OCI-LY7 (cell line): ENCODE measurements at regions not wholly inside any gene's neighbourhood (a gene's known extent, or its start where the extent isn't known, plus 50 kb on each side); places are given as distances from the start of the nearest gene placed in this dataset.
"Not testable (repeated sequence)": the region's sequence is repeated elsewhere in the genome, so short reads cannot be mapped to it uniquely, and the experiment has no call there.

Source experiments
- BruUV-seq: library from RNA; stranded (reverse); fragments of 400-500 nt; replicated peaks from 2 replicates; lab custom pipeline; 2021; lab: Mats Ljungman, UMichigan
- CTCF ChIA-PET: fragments of 300-600 bp; sonication (Branson Sonifier 250); formaldehyde crosslinking; loops from one replicate; lab custom pipeline; 2022; ENCODE audit warnings: antibody characterized with exemption; ENCODE audit not compliant: unreplicated experiment; lab: Charles Lee
- POLR2A ChIA-PET: fragments of 300-600 bp; sonication (Branson Sonifier 250); formaldehyde crosslinking; loops from one replicate; lab custom pipeline; 2022; ENCODE audit warnings: antibody characterized with exemption; lab: Charles Lee
- DNase-seq: peaks from one replicate; pipeline ENCODE4 v3.0.0-alpha.2; 2015; ENCODE audit warnings: low spot score
- H2AFZ ChIP-seq: fragments of 200-600 bp; sonication (generic), shearing (Covaris generic); 2 replicates; pipeline ENCODE4 v1.6.1; 2014; ENCODE audit warnings: mild to moderate bottlenecking, antibody characterized with exemption, low read length, moderate library complexity
- H3K27ac ChIP-seq: fragments of 200-600 bp; sonication (generic); 2 replicates; pipeline ENCODE4 v1.5.1; 2014; ENCODE audit warnings: mixed run types, low read depth, mild to moderate bottlenecking, moderate library complexity, low read length, inconsistent platforms; ENCODE audit not compliant: poor library complexity, severe bottlenecking
- H3K36me3 ChIP-seq: fragments of 200-600 bp; sonication (generic); 2 replicates; pipeline ENCODE4 v1.6.1; 2014; ENCODE audit warnings: mild to moderate bottlenecking, antibody characterized with exemption, low read length, moderate library complexity, mixed read lengths; ENCODE audit not compliant: insufficient read depth
- H3K4me1 ChIP-seq: fragments of 200-600 bp; sonication (generic); 2 replicates; pipeline ENCODE4 v1.5.1; 2014; ENCODE audit warnings: mild to moderate bottlenecking, low read length; ENCODE audit not compliant: insufficient read depth, poor library complexity, severe bottlenecking
- H3K4me2 ChIP-seq: fragments of 200-600 bp; sonication (generic); 2 replicates; pipeline ENCODE4 v1.6.1; 2014; ENCODE audit warnings: mild to moderate bottlenecking, low read length
- H3K4me3 ChIP-seq: fragments of 200-600 bp; sonication (generic); 2 replicates; pipeline ENCODE4 v1.5.1; 2014; ENCODE audit warnings: mild to moderate bottlenecking, low read depth, low read length; ENCODE audit not compliant: poor library complexity, severe bottlenecking
- H3K79me2 ChIP-seq: fragments of 200-600 bp; sonication (generic); 2 replicates; pipeline ENCODE4 v1.6.1; 2016; ENCODE audit warnings: low read depth, mild to moderate bottlenecking, low read length, moderate library complexity, mixed read lengths; ENCODE audit not compliant: insufficient read depth
- H3K9me2 ChIP-seq: fragments of 200-600 bp; sonication (generic); 2 replicates; pipeline ENCODE4 v1.6.1; 2016; ENCODE audit warnings: mild to moderate bottlenecking, low read length, mixed read lengths; ENCODE audit not compliant: insufficient read depth
- H3K9me3 ChIP-seq: fragments of 200-600 bp; sonication (generic); 2 replicates; pipeline ENCODE4 v1.6.1; 2014; ENCODE audit warnings: mild to moderate bottlenecking, mixed run types, low read length, mixed read lengths
- H4K20me1 ChIP-seq: fragments of 200-600 bp; sonication (generic); 2 replicates; pipeline ENCODE4 v1.6.1; 2014; ENCODE audit warnings: mild to moderate bottlenecking, antibody characterized with exemption, low read length, moderate library complexity, mixed read lengths; ENCODE audit not compliant: insufficient read depth
- intact Hi-C: fragments of 100-400 bp; cut with micrococcal nuclease; formaldehyde crosslinking; loops from one replicate; pipeline ENCODE4 v1.10.0; 2022; ENCODE audit not compliant: unreplicated experiment

GRCh38 chr14:19160379-19160778 lies 193.1 kb downstream of the POTEM start:
- H3K4me2 ChIP-seq, H3K36me3 ChIP-seq, H2AFZ ChIP-seq, BruUV-seq, CTCF ChIA-PET, H3K9me2 ChIP-seq, H3K9me3 ChIP-seq, POLR2A ChIA-PET, H3K4me3 ChIP-seq, H3K79me2 ChIP-seq, H3K4me1 ChIP-seq, intact Hi-C loops, H3K27ac ChIP-seq, H4K20me1 ChIP-seq, DNase-seq: not testable (repeated sequence)

- H3K9me2 ChIP-seq, H3K79me2 ChIP-seq, POLR2A ChIA-PET, H3K4me3 ChIP-seq, CTCF ChIA-PET, BruUV-seq, H3K4me2 ChIP-seq, H3K4me1 ChIP-seq, H4K20me1 ChIP-seq, DNase-seq, intact Hi-C loops, H3K27ac ChIP-seq, H3K9me3 ChIP-seq, H3K36me3 ChIP-seq, H2AFZ ChIP-seq: not testable (repeated sequence)
These were observed 194.2 kb downstream of the POTEM start for GRCh38 chr14:19161251-19162033.

- H2AFZ ChIP-seq, intact Hi-C loops, H3K27ac ChIP-seq, H3K4me3 ChIP-seq, CTCF ChIA-PET, H3K9me2 ChIP-seq, H3K36me3 ChIP-seq, H3K79me2 ChIP-seq, DNase-seq, POLR2A ChIA-PET, H3K4me2 ChIP-seq, BruUV-seq, H3K9me3 ChIP-seq, H4K20me1 ChIP-seq, H3K4me1 ChIP-seq: not testable (repeated sequence)
These were observed 194.9 kb downstream of the POTEM start for GRCh38 chr14:19162034-19162706.

GRCh38 chr14:19162920-19163319 lies 195.7 kb downstream of the POTEM start:
- intact Hi-C loops, DNase-seq: not testable (repeated sequence)

GRCh38 chr14:19163891-19164290 lies 196.7 kb downstream of the POTEM start:
- H3K9me2 ChIP-seq, H3K4me3 ChIP-seq, H3K27ac ChIP-seq, H3K36me3 ChIP-seq, POLR2A ChIA-PET, H3K4me2 ChIP-seq, H2AFZ ChIP-seq, DNase-seq, H3K4me1 ChIP-seq, BruUV-seq, H4K20me1 ChIP-seq, H3K9me3 ChIP-seq, H3K79me2 ChIP-seq, intact Hi-C loops, CTCF ChIA-PET: not testable (repeated sequence)

More at GRCh38 chr14:19162920-19163319, 195.7 kb downstream of the POTEM start:
- BruUV-seq, H3K9me2 ChIP-seq, H3K4me1 ChIP-seq, H3K4me2 ChIP-seq, H3K36me3 ChIP-seq, POLR2A ChIA-PET, H3K79me2 ChIP-seq, H2AFZ ChIP-seq, H3K9me3 ChIP-seq, H3K4me3 ChIP-seq, CTCF ChIA-PET, H3K27ac ChIP-seq, H4K20me1 ChIP-seq: not testable (repeated sequence)

- H3K4me1 ChIP-seq, H2AFZ ChIP-seq, H3K9me3 ChIP-seq, POLR2A ChIA-PET, H3K4me2 ChIP-seq, H4K20me1 ChIP-seq, H3K9me2 ChIP-seq, H3K79me2 ChIP-seq, CTCF ChIA-PET, H3K36me3 ChIP-seq, intact Hi-C loops, DNase-seq, H3K27ac ChIP-seq, H3K4me3 ChIP-seq, BruUV-seq: not testable (repeated sequence)
These were observed 197.2 kb downstream of the POTEM start for GRCh38 chr14:19164426-19164825.
